HepG2 (cell line): ENCODE measurements at regions not wholly inside any gene's neighbourhood (a gene's known extent, or its start where the extent isn't known, plus 50 kb on each side); places are given as distances from the start of the nearest gene placed in this dataset.
"Not testable (repeated sequence)": the region's sequence is repeated elsewhere in the genome, so short reads cannot be mapped to it uniquely, and the experiment has no call there.

Experiments
- CREB1 ChIP-seq, 2 experiments: fragments of 450-650 bp in 1 of 2; IDR thresholded peaks; 2 replicates each; pipeline ENCODE4 v1.6.1; 2016 to 2017; ENCODE audit warnings: control low read depth in 1 of 2, mild to moderate bottlenecking in 1 of 2, missing compliant biosample characterization in 1 of 2, missing genetic modification characterization in 1 of 2
- E2F5 ChIP-seq: sonication (generic); formaldehyde crosslinking; conservative IDR thresholded peaks from 2 replicates; pipeline ENCODE4 v1.4.0; 2020; ENCODE audit warnings: missing genetic modification reagents
- POLR2AphosphoS5 ChIP-seq: IDR thresholded peaks from 2 replicates; pipeline ENCODE4 v1.6.1; 2012; ENCODE audit warnings: low read depth, low read length
- RAD51 ChIP-seq: fragments of 450-650 bp; IDR thresholded peaks from 2 replicates; pipeline ENCODE4 v1.6.1; 2016; ENCODE audit warnings: borderline replicate concordance
- SRF ChIP-seq: IDR thresholded peaks from 2 replicates; pipeline ENCODE4 v1.6.1; 2011; ENCODE audit warnings: mild to moderate bottlenecking, low read depth, low read length, moderate library complexity

- not testable (repeated sequence) for TF ChIP-seq CREB1 (IDR thresholded peaks at IDR 0.05); CREB1 (CRISPR knock-in tag; IDR thresholded peaks at IDR 0.05); POLR2AphosphoS5; SRF; E2F5; RAD51
Observed at GRCh38 chr22:11606047-11607000, 3921.7 kb upstream of the OR11H1 start.
